K562 (cell line): ENCODE measurements at regions not wholly inside any gene's neighbourhood (a gene's known extent, or its start where the extent isn't known, plus 50 kb on each side); places are given as distances from the start of the nearest gene placed in this dataset.

Source experiments
- ATAC-seq: fragments of 200-7000 bp; cut with Tn5 transposase; 3 replicates; pipeline ENCODE4 v1.9.1; 2020; ENCODE audit warnings: moderate library complexity
- BruUV-seq: library from RNA; stranded (reverse); fragments of 400-500 nt; replicated peaks from 2 replicates; lab custom pipeline; 2021; lab: Mats Ljungman, UMichigan
- CTCF ChIA-PET: fragments of 300-600 bp; formaldehyde crosslinking; extraction: SDS; loops from one replicate; lab custom pipeline; 2021; ENCODE audit warnings: low intra/inter-chr PET ratio; lab: Yijun Ruan, JAX
- POLR2A ChIA-PET: fragments of 300-600, 350-650 bp; sonication (Branson Sonifier 250); formaldehyde crosslinking; extraction: SDS; loops from one replicate; lab custom pipeline; 2021; ENCODE audit warnings: antibody characterized with exemption, inconsistent platforms; lab: Yijun Ruan, JAX
- DNase-seq, 4 experiments: peaks; one replicate each; pipeline versions ENCODE4 v3.0.0 to v3.0.0-alpha.2; 2011 to 2018; ENCODE audit warnings: low spot score in 3 of 4, mixed read lengths in 3 of 4; ENCODE audit errors: extremely low read depth in 1 of 4
- FAIRE-seq: peaks from 2 replicates; lab custom pipeline; 2011; peaks lifted over from hg19 to GRCh38; lab: Jason Lieb, UNC
- H2AFZ ChIP-seq: 2 replicates; pipeline ENCODE4 v1.6.0; 2011; ENCODE audit warnings: low read depth, low read length, control low read depth, inconsistent platforms
- H3K27ac ChIP-seq: fragments of 200-600 bp; 3 replicates; pipeline ENCODE4 v1.8.0; 2011; ENCODE audit warnings: low read depth, mild to moderate bottlenecking, control low read depth, inconsistent platforms, low read length, moderate library complexity, mixed read lengths; ENCODE audit errors: extremely low read depth
- H3K27me3 ChIP-seq, 2 experiments: fragments of 300-600 bp in 1 of 2; 2 replicates in 1 of 2; 3 replicates in 1 of 2; pipeline versions ENCODE4 v1.6.0 to v1.8.0; 2011; ENCODE audit warnings: inconsistent platforms in 2 of 2, low read length in 2 of 2, mild to moderate bottlenecking in 1 of 2, mixed read lengths in 1 of 2, moderate library complexity in 1 of 2; ENCODE audit not compliant: control insufficient read depth in 2 of 2, insufficient read depth in 2 of 2
- H3K36me3 ChIP-seq: fragments of 300-600 bp; 3 replicates; pipeline ENCODE4 v1.8.0; 2011; ENCODE audit warnings: mild to moderate bottlenecking, low read length, inconsistent platforms; ENCODE audit not compliant: control insufficient read depth, insufficient read depth
- H3K4me1 ChIP-seq, 2 experiments: fragments of 200-600 bp in 1 of 2; replicated peaks in 1 of 2; 2 replicates in 1 of 2; 3 replicates in 1 of 2; pipeline versions ENCODE4 v1.5.1 to v1.8.0; 2011; ENCODE audit warnings: inconsistent platforms in 2 of 2, low read length in 2 of 2, mild to moderate bottlenecking in 1 of 2, mixed read lengths in 1 of 2, moderate library complexity in 1 of 2; ENCODE audit not compliant: control insufficient read depth in 2 of 2, insufficient read depth in 2 of 2
- H3K4me2 ChIP-seq: 2 replicates; pipeline ENCODE4 v1.6.1; 2011; ENCODE audit warnings: low read length, control low read depth, inconsistent platforms, mixed read lengths; ENCODE audit not compliant: insufficient read depth
- H3K4me3 ChIP-seq: fragments of 200-600 bp; sonication (generic), shearing (Covaris generic); 2 replicates; pipeline ENCODE4 v1.5.1; 2016; ENCODE audit warnings: control low read depth, inconsistent platforms
- H3K79me2 ChIP-seq: fragments of 200-600 bp; 3 replicates; pipeline ENCODE4 v1.8.0; 2011; ENCODE audit warnings: low read length, inconsistent platforms; ENCODE audit not compliant: control insufficient read depth, insufficient read depth
- H3K9ac ChIP-seq, 2 experiments: 2 replicates each; pipeline versions ENCODE4 v1.6.0 to v1.6.1; 2011; ENCODE audit warnings: low read depth in 2 of 2, low read length in 2 of 2, control low read depth in 1 of 2, inconsistent platforms in 1 of 2, mild to moderate bottlenecking in 1 of 2, mixed read lengths in 1 of 2; ENCODE audit not compliant: insufficient read depth in 1 of 2
- H3K9me1 ChIP-seq: one replicate; pipeline ENCODE4 v1.6.0; 2011; ENCODE audit warnings: inconsistent platforms, mild to moderate bottlenecking, low read length, moderate library complexity; ENCODE audit not compliant: control insufficient read depth, insufficient read depth
- H3K9me3 ChIP-seq: replicated peaks from 2 replicates; pipeline ENCODE4 v1.5.1; 2011; ENCODE audit warnings: low read depth, low read length, inconsistent platforms; ENCODE audit not compliant: control insufficient read depth, insufficient read depth
- H4K20me1 ChIP-seq: replicated peaks from 2 replicates; pipeline ENCODE4 v1.6.1; 2011; ENCODE audit warnings: low read length, inconsistent platforms, mixed read lengths; ENCODE audit not compliant: control insufficient read depth, insufficient read depth
- ATF6 ChIP-seq: sonication (generic); formaldehyde crosslinking; IDR thresholded peaks from 2 replicates; pipeline ENCODE4 v1.4.0; 2020; ENCODE audit warnings: mild to moderate bottlenecking, missing genetic modification reagents
- CBFA2T2 ChIP-seq: fragments of 450-650 bp; conservative IDR thresholded peaks from 2 replicates; pipeline ENCODE4 v1.6.1; 2017; ENCODE audit warnings: mild to moderate bottlenecking
- FOXK2 ChIP-seq, 2 experiments: fragments of 450-650 bp; IDR thresholded peaks in 1 of 2; conservative IDR thresholded peaks in 1 of 2; 2 replicates each; pipeline ENCODE4 v1.6.1; 2016; ENCODE audit warnings: low read depth in 2 of 2, mild to moderate bottlenecking in 1 of 2
- HDAC2 ChIP-seq: fragments of 450-650 bp; IDR thresholded peaks from 2 replicates; pipeline ENCODE4 v1.6.1; 2016; ENCODE audit warnings: mild to moderate bottlenecking
- HDGF ChIP-seq: fragments of 450-650 bp; IDR thresholded peaks from 2 replicates; pipeline ENCODE4 v1.6.1; 2016
- MAFG ChIP-seq: fragments of 450-650 bp; conservative IDR thresholded peaks from 2 replicates; pipeline ENCODE4 v1.6.1; 2016; ENCODE audit warnings: missing genetic modification characterization, missing compliant biosample characterization
- MBD1 ChIP-seq: fragments of 250-450 bp; sonication (Bioruptor Pico); IDR thresholded peaks from 2 replicates; pipeline ENCODE4 v1.8.0; 2022; ENCODE audit warnings: inconsistent platforms
- MXD1 ChIP-seq: fragments of 250-450 bp; sonication (Bioruptor Pico); IDR thresholded peaks from 2 replicates; pipeline ENCODE4 v1.8.0; 2021; ENCODE audit warnings: borderline replicate concordance, mild to moderate bottlenecking, moderate library complexity; ENCODE audit not compliant: poor library complexity, severe bottlenecking
- NUFIP1 ChIP-seq: fragments of 450-650 bp; IDR thresholded peaks from 2 replicates; pipeline ENCODE4 v1.6.1; 2018; ENCODE audit not compliant: partially characterized antibody
- RFX1 ChIP-seq: fragments of 450-650 bp; IDR thresholded peaks from 2 replicates; pipeline ENCODE4 v1.6.1; 2016; ENCODE audit warnings: mild to moderate bottlenecking, moderate library complexity
- SIX5 ChIP-seq, 2 experiments: IDR thresholded peaks; 2 replicates each; pipeline ENCODE4 v1.6.1; 2011; ENCODE audit warnings: low read length in 2 of 2, borderline replicate concordance in 1 of 2, low read depth in 1 of 2, mild to moderate bottlenecking in 1 of 2, moderate library complexity in 1 of 2; ENCODE audit not compliant: insufficient read depth in 1 of 2
- XRCC5 ChIP-seq: fragments of 200-400 bp; formaldehyde crosslinking; IDR thresholded peaks from 2 replicates; pipeline ENCODE4 v1.6.1; 2017; ENCODE audit warnings: low read depth, mild to moderate bottlenecking, low read length
- ZBTB34 ChIP-seq: fragments of 250-450 bp; sonication (Bioruptor Pico); IDR thresholded peaks from 2 replicates; pipeline ENCODE4 v1.8.0; 2021; ENCODE audit warnings: mild to moderate bottlenecking, moderate library complexity
- ZNF12 ChIP-seq: sonication (generic); formaldehyde crosslinking; IDR thresholded peaks from 2 replicates; pipeline ENCODE4 v1.4.0; 2020; ENCODE audit warnings: mild to moderate bottlenecking, missing genetic modification reagents
- WGBS: fragments of 100-300 bp; shearing (Covaris generic); methylation state at CpG from one replicate; pipeline ENCODE4 v1.1.6; 2016; ENCODE audit warnings: low coverage, mixed read lengths; ENCODE audit not compliant: insufficient coverage; ENCODE audit errors: missing lambda C conversion rate; 5-methylcytosine and 5-hydroxymethylcytosine counted together
- in situ Hi-C: fragments of 300-500 bp; cut with MboI; formaldehyde crosslinking; loops from 4 replicates; pipeline ENCODE4 v1.15.0; 2018; ENCODE audit warnings: inconsistent platforms, mixed read lengths
- intact Hi-C: fragments of 100-400 bp; cut with micrococcal nuclease; formaldehyde crosslinking; loops from 2 replicates; pipeline ENCODE4 v1.14.2; 2022

GRCh38 chr22:47609653-47610052 lies 847.2 kb downstream of the TBC1D22A start (continued):
- TF ChIP-seq HDGF = no peak
- no peak for TF ChIP-seq ZBTB34

GRCh38 chr22:47608421-47608820 lies 846.0 kb downstream of the TBC1D22A start:
- Histone ChIP-seq H3K9ac (no peak overlapping the region), H3K27ac (no peak overlapping the region), H3K4me1 (no peaks in the 10 kb centered on the region), H3K27me3 (peaks cover 0 to 34% of the 10 kb centered on the region in 2 experiments; a peak in 2 of 5 replicates), H3K4me2 (no peak overlapping the region), H4K20me1 (0 out of 2 replicates have a peak, but pooled peaks cover 3% of the 10 kb centered on the region), H3K4me3 (no peak overlapping the region), H3K9me3 (no peaks in the 10 kb centered on the region), H3K9me1 (no peaks in the 10 kb centered on the region)
- no TSS peak for BruUV-seq
- intact Hi-C loops (no loop called here), in situ Hi-C loops (no loop called here)
- CTCF ChIA-PET = no interaction called here
- FAIRE-seq = no peak
- TF ChIP-seq FOXK2 (conservative IDR thresholded peaks at IDR 0.05 in 1 of 2, IDR thresholded peaks at IDR 0.05 in 1 of 2; ENCODE audit: low read depth in 2 of 2) (no peak), MAFG (no peak), CBFA2T2 (no peak), HDAC2 (no peak), MBD1 (CRISPR knock-in tag) (no peak), ZNF12 (no peak), NUFIP1 (no peak), XRCC5 (no peak), RFX1 (no peak), SIX5 (IDR thresholded peaks at IDR 0.05; ENCODE audit: borderline replicate concordance in 1 of 2, insufficient read depth in 1 of 2, low read depth in 1 of 2, low read length in 2 of 2) (no peak), MXD1 (no peak), ATF6 (CRISPR knock-in tag) (no peak)
- TF ChIP-seq, all 486 proteins: peak for 0
- DNase-seq (no peak), ATAC-seq (no peak)
- Histone ChIP-seq H3K79me2 (no peaks in the 10 kb centered on the region), H3K36me3 (no peaks in the 10 kb centered on the region), H2AFZ (no peak overlapping the region)
- POLR2A ChIA-PET = no interaction called here
- 20% methylated on average over 1 of the region's 3 CpGs for WGBS
